ENCODE measurements at regions not wholly inside any gene's neighbourhood (a gene's known extent, or its start where the extent isn't known, plus 50 kb on each side); places are given as distances from the start of the nearest gene placed in this dataset.

DNA sequence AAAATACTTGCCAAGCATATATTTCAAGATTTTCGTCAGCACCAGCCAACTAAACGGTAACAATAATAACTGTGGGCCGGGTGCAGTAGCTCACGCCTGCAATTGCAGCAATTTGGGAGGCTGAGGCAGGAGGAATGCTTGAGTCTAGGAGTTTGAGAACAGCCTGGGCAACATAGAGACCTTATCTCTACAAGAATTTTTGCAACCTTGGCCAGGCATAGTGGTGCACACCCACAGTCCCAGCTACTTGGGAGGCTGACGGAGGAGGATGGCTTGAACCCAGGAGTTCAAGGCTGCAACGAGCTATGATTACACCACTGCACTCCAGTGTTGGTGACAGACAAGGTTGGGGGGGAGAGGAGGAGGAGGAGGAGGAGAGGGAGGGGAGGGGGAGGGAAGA lies 145.0 kb upstream of the TIAM1 start:
- H3K79me2 ChIP-seq (replicated peaks; ENCODE audit: insufficient read depth, low read length): no peaks in the 10 kb centered on the region
- H3K36me3 ChIP-seq (ENCODE audit: insufficient read depth, low read length): no peaks in the 10 kb centered on the region
- H3K4me2 ChIP-seq (ENCODE audit: low read length): no peak overlapping the region
- no peaks in the 10 kb centered on the region for H3K9me3 ChIP-seq (ENCODE audit: low read length)
- H3K9ac ChIP-seq (ENCODE audit: low read length): no peak overlapping the region
- H3F3A ChIP-seq (ENCODE audit: insufficient read depth, low read length, poor library complexity, severe bottlenecking): no peaks in the 10 kb centered on the region
- no peaks in the 10 kb centered on the region for H3K9me2 ChIP-seq (ENCODE audit: insufficient read depth, low read length)
- no peak overlapping the region for H3K4me3 ChIP-seq (ENCODE audit: low read length)
- no peaks in the 10 kb centered on the region for H3K27me3 ChIP-seq (ENCODE audit: insufficient read depth, low read depth, low read length)
- H4K20me1 ChIP-seq (ENCODE audit: insufficient read depth): no peaks in the 10 kb centered on the region
- H2AFZ ChIP-seq (ENCODE audit: low read depth, low read length): no peak overlapping the region
- TF ChIP-seq MXI1 (conservative IDR thresholded peaks at IDR 0.05; ENCODE audit: poor library complexity, severe bottlenecking) (no peak), EZH2 (IDR thresholded peaks at IDR 0.05; ENCODE audit: borderline replicate concordance, insufficient read depth, low read length, poor library complexity, severe bottlenecking) (no peak), CTCF (IDR thresholded peaks at IDR 0.05; ENCODE audit: poor library complexity, severe bottlenecking) (no peak), RAD21 (conservative IDR thresholded peaks at IDR 0.05) (no peak), POLR2AphosphoS5 (IDR thresholded peaks at IDR 0.05) (no peak), SMC3 (conservative IDR thresholded peaks at IDR 0.05; ENCODE audit: poor library complexity) (no peak), TAF1 (IDR thresholded peaks at IDR 0.05; ENCODE audit: low read depth) (no peak), EP300 (conservative IDR thresholded peaks at IDR 0.05; ENCODE audit: poor library complexity, severe bottlenecking) (no peak), REST (IDR thresholded peaks at IDR 0.05; ENCODE audit: borderline replicate concordance) (no peak)
- no peak overlapping the region for H3K27ac ChIP-seq (ENCODE audit: low read length)

DNA sequence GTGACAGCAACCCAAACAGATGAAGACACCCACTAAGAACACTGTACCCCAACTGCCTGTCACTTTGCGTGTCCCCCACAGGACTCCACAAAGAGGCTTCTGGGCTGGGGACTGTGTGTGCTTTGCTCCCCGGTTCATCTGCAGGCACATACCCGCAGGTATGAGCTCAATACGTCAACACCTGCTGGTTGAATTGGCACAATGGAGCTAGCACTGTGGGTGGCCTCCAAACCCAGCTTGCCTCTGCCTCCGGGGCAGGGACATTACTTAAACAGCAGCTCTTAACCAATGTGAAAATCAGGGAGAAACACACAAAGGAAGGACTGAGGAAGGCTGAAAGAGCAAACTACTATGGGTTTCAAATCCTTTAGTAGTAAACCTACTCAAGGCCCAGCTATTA lies 140.2 kb upstream of the TIAM1 start:
- no peaks in the 10 kb centered on the region for H4K20me1 ChIP-seq (ENCODE audit: insufficient read depth)
- H3K9ac ChIP-seq (ENCODE audit: low read length): no peak overlapping the region
- no peaks in the 10 kb centered on the region for H3K27me3 ChIP-seq (ENCODE audit: insufficient read depth, low read depth, low read length)
- no peaks in the 10 kb centered on the region for H3K36me3 ChIP-seq (ENCODE audit: insufficient read depth, low read length)
- H2AFZ ChIP-seq (ENCODE audit: low read depth, low read length): no peak overlapping the region
- no peak overlapping the region for H3K27ac ChIP-seq (ENCODE audit: low read length)
- TF ChIP-seq POLR2AphosphoS5 (IDR thresholded peaks at IDR 0.05) (no peak), REST (IDR thresholded peaks at IDR 0.05; ENCODE audit: borderline replicate concordance) (no peak), MXI1 (conservative IDR thresholded peaks at IDR 0.05; ENCODE audit: poor library complexity, severe bottlenecking) (no peak), CTCF (IDR thresholded peaks at IDR 0.05; ENCODE audit: poor library complexity, severe bottlenecking) (no peak), TAF1 (IDR thresholded peaks at IDR 0.05; ENCODE audit: low read depth) (no peak), RAD21 (conservative IDR thresholded peaks at IDR 0.05) (no peak), EZH2 (IDR thresholded peaks at IDR 0.05; ENCODE audit: borderline replicate concordance, insufficient read depth, low read length, poor library complexity, severe bottlenecking) (no peak), SMC3 (conservative IDR thresholded peaks at IDR 0.05; ENCODE audit: poor library complexity) (no peak), EP300 (conservative IDR thresholded peaks at IDR 0.05; ENCODE audit: poor library complexity, severe bottlenecking) (no peak)
- H3K9me2 ChIP-seq (ENCODE audit: insufficient read depth, low read length): no peaks in the 10 kb centered on the region
- H3K4me2 ChIP-seq (ENCODE audit: low read length): no peak overlapping the region
- no peaks in the 10 kb centered on the region for H3F3A ChIP-seq (ENCODE audit: insufficient read depth, low read length, poor library complexity, severe bottlenecking)
- H3K9me3 ChIP-seq (ENCODE audit: low read length): peaks cover 7% of the 10 kb centered on the region
- no peak overlapping the region for H3K4me3 ChIP-seq (ENCODE audit: low read length)
- H3K79me2 ChIP-seq (replicated peaks; ENCODE audit: insufficient read depth, low read length): no peaks in the 10 kb centered on the region

Data from neural cell (in vitro differentiated cells).